Neuron (in vitro differentiated cells): ENCODE measurements at regions not wholly inside any gene's neighbourhood (a gene's known extent, or its start where the extent isn't known, plus 50 kb on each side); places are given as distances from the start of the nearest gene placed in this dataset.
A peak's percentile ranks its signal among the peaks of the same experiment; 100 is the strongest.

Experiments
- H2AFZ ChIP-seq: one replicate; pipeline ENCODE4 v1.6.1; 2013; ENCODE audit warnings: low read depth, mild to moderate bottlenecking, inconsistent platforms, low read length, moderate library complexity
- H3K27me3 ChIP-seq: one replicate; pipeline ENCODE4 v1.6.1; 2013; ENCODE audit warnings: low read length; ENCODE audit not compliant: insufficient read depth
- H3K36me3 ChIP-seq: one replicate; pipeline ENCODE4 v1.6.1; 2013; ENCODE audit warnings: low read length; ENCODE audit not compliant: insufficient read depth
- H3K4me1 ChIP-seq: one replicate; pipeline ENCODE4 v1.6.1; 2013; ENCODE audit warnings: low read length; ENCODE audit not compliant: insufficient read depth
- H3K4me3 ChIP-seq: 2 replicates; pipeline ENCODE4 v1.5.1; 2013; ENCODE audit warnings: mild to moderate bottlenecking, low read length, moderate library complexity
- H3K9me3 ChIP-seq: one replicate; pipeline ENCODE4 v1.6.1; 2013; ENCODE audit warnings: low read length

GRCh38 chr4:159549098-159549518 lies 446.2 kb downstream of the RAPGEF2 start:
- Histone ChIP-seq H3K36me3 (no peaks in the 10 kb centered on the region), H3K27me3 (no peaks in the 10 kb centered on the region), H2AFZ (no peak overlapping the region), H3K4me1 (peaks cover 3% of the 10 kb centered on the region), H3K9me3 (no peaks in the 10 kb centered on the region), H3K4me3 (no peak overlapping the region)

GRCh38 chr4:159551281-159551680 lies 448.4 kb downstream of the RAPGEF2 start:
- Histone ChIP-seq H3K4me3 (no peak overlapping the region), H3K36me3 (no peaks in the 10 kb centered on the region), H3K27me3 (no peaks in the 10 kb centered on the region), H2AFZ (no peak overlapping the region), H3K4me1 (peaks cover 3% of the 10 kb centered on the region), H3K9me3 (no peaks in the 10 kb centered on the region)

- H3K4me3 ChIP-seq: no peak overlapping the region
- peaks cover 12% of the 10 kb centered on the region for H3K4me1 ChIP-seq
- no peaks in the 10 kb centered on the region for H3K27me3 ChIP-seq
- H3K36me3 ChIP-seq: no peaks in the 10 kb centered on the region
- no peaks in the 10 kb centered on the region for H3K9me3 ChIP-seq
- H2AFZ ChIP-seq: no peak overlapping the region
Observed at GRCh38 chr4:159552979-159553768, 450.3 kb downstream of the RAPGEF2 start.

- peaks cover 17% of the 10 kb centered on the region for H3K4me1 ChIP-seq
- no peaks in the 10 kb centered on the region for H3K9me3 ChIP-seq
- no peaks in the 10 kb centered on the region for H3K27me3 ChIP-seq
- H3K4me3 ChIP-seq: no peak overlapping the region
- no peak overlapping the region for H2AFZ ChIP-seq
- H3K36me3 ChIP-seq: no peaks in the 10 kb centered on the region
Observed at GRCh38 chr4:159555873-159556272, 453.0 kb downstream of the RAPGEF2 start.

GRCh38 chr4:159562366-159562765 lies 459.5 kb downstream of the RAPGEF2 start:
- H3K27me3 ChIP-seq: no peaks in the 10 kb centered on the region
- H3K4me3 ChIP-seq: no peak overlapping the region
- no peak overlapping the region for H2AFZ ChIP-seq
- H3K9me3 ChIP-seq: peaks cover 2% of the 10 kb centered on the region
- peaks cover 14% of the 10 kb centered on the region for H3K4me1 ChIP-seq
- H3K36me3 ChIP-seq: no peaks in the 10 kb centered on the region

- H3K36me3 ChIP-seq: no peaks in the 10 kb centered on the region
- H3K27me3 ChIP-seq: no peaks in the 10 kb centered on the region
- H3K9me3 ChIP-seq: peaks cover 2% of the 10 kb centered on the region
- H2AFZ ChIP-seq: no peak overlapping the region
- no peak overlapping the region for H3K4me3 ChIP-seq
- peaks cover 5% of the 10 kb centered on the region for H3K4me1 ChIP-seq
Observed at GRCh38 chr4:159563257-159563656, 460.4 kb downstream of the RAPGEF2 start.

GRCh38 chr4:159564615-159565014 lies 461.7 kb downstream of the RAPGEF2 start:
- Histone ChIP-seq H3K27me3 (no peaks in the 10 kb centered on the region), H3K4me3 (no peak overlapping the region), H2AFZ (no peak overlapping the region), H3K4me1 (no peaks in the 10 kb centered on the region), H3K9me3 (peaks cover 2% of the 10 kb centered on the region), H3K36me3 (no peaks in the 10 kb centered on the region)

GRCh38 chr4:159566786-159567185 lies 463.9 kb downstream of the RAPGEF2 start:
- Histone ChIP-seq H3K27me3 (no peaks in the 10 kb centered on the region), H3K9me3 (no peaks in the 10 kb centered on the region), H3K36me3 (no peaks in the 10 kb centered on the region), H2AFZ (no peak overlapping the region), H3K4me3 (no peak overlapping the region), H3K4me1 (no peaks in the 10 kb centered on the region)

GRCh38 chr4:159577241-159577640 lies 474.4 kb downstream of the RAPGEF2 start:
- Histone ChIP-seq H3K4me1 (no peaks in the 10 kb centered on the region), H3K9me3 (no peaks in the 10 kb centered on the region), H3K4me3 (no peak overlapping the region), H2AFZ (no peak overlapping the region), H3K27me3 (no peaks in the 10 kb centered on the region), H3K36me3 (no peaks in the 10 kb centered on the region)

GRCh38 chr4:159582685-159583084 lies 479.8 kb downstream of the RAPGEF2 start:
- H2AFZ ChIP-seq: no peak overlapping the region
- H3K27me3 ChIP-seq: no peaks in the 10 kb centered on the region
- H3K9me3 ChIP-seq: peaks cover 9% of the 10 kb centered on the region
- no peaks in the 10 kb centered on the region for H3K4me1 ChIP-seq
- no peak overlapping the region for H3K4me3 ChIP-seq
- no peaks in the 10 kb centered on the region for H3K36me3 ChIP-seq

GRCh38 chr4:159592898-159593556 lies 490.1 kb downstream of the RAPGEF2 start:
- H3K4me1 ChIP-seq: peaks cover 9% of the 10 kb centered on the region
- no peaks in the 10 kb centered on the region for H3K27me3 ChIP-seq
- H3K36me3 ChIP-seq: no peaks in the 10 kb centered on the region
- peak overlapping the region; percentile 62 for H2AFZ ChIP-seq
- H3K4me3 ChIP-seq: no peak overlapping the region
- no peaks in the 10 kb centered on the region for H3K9me3 ChIP-seq

- Histone ChIP-seq H3K27me3 (no peaks in the 10 kb centered on the region), H3K9me3 (no peaks in the 10 kb centered on the region), H3K4me3 (no peak overlapping the region), H3K4me1 (peaks cover 9% of the 10 kb centered on the region), H2AFZ (peak overlapping the region; percentile 62), H3K36me3 (no peaks in the 10 kb centered on the region)
Observed at GRCh38 chr4:159593681-159594080, 490.8 kb downstream of the RAPGEF2 start.

- Histone ChIP-seq H3K4me1 (peaks cover 9% of the 10 kb centered on the region), H3K4me3 (no peak overlapping the region), H3K27me3 (no peaks in the 10 kb centered on the region), H2AFZ (no peak overlapping the region), H3K36me3 (no peaks in the 10 kb centered on the region), H3K9me3 (no peaks in the 10 kb centered on the region)
Observed at GRCh38 chr4:159594576-159594975, 491.7 kb downstream of the RAPGEF2 start.
